H1 (cell line): ENCODE measurements at regions not wholly inside any gene's neighbourhood (a gene's known extent, or its start where the extent isn't known, plus 50 kb on each side); places are given as distances from the start of the nearest gene placed in this dataset.

Source experiments
- ATF2 ChIP-seq: IDR thresholded peaks from 2 replicates; pipeline ENCODE4 v1.6.1; 2012; ENCODE audit warnings: low read length, inconsistent platforms
- CBX5 ChIP-seq: fragments of 300-800, 300-1000 bp; sonication (generic); IDR thresholded peaks from 2 replicates; pipeline ENCODE4 v1.7.1; 2016; ENCODE audit warnings: antibody characterized with exemption, low read length, low read depth
- EGR1 ChIP-seq: IDR thresholded peaks from 2 replicates; pipeline ENCODE4 v1.6.1; 2011; ENCODE audit warnings: low read depth, low read length, borderline replicate concordance
- FOSL1 ChIP-seq: IDR thresholded peaks from 2 replicates; pipeline ENCODE4 v1.6.1; 2011; ENCODE audit warnings: mild to moderate bottlenecking, low read depth, low read length, moderate library complexity; ENCODE audit not compliant: insufficient read depth
- JUND ChIP-seq: IDR thresholded peaks from 2 replicates; pipeline ENCODE4 v1.6.1; 2011; ENCODE audit warnings: mild to moderate bottlenecking, improper control_type of control experiment, low read length
- KDM1A ChIP-seq: fragments of 200-600, 300-600 bp; sonication (generic); IDR thresholded peaks from 2 replicates; pipeline ENCODE4 v1.7.1; 2016; ENCODE audit warnings: mild to moderate bottlenecking, low read length, borderline replicate concordance
- POLR2A ChIP-seq, 2 experiments: IDR thresholded peaks; 1 replicate in 1 of 2; 2 replicates in 1 of 2; pipeline ENCODE4 v1.6.1; 2011; ENCODE audit warnings: low read depth in 2 of 2, low read length in 2 of 2, mild to moderate bottlenecking in 2 of 2; ENCODE audit errors: control extremely low read depth in 1 of 2
- RXRA ChIP-seq: IDR thresholded peaks from 2 replicates; pipeline ENCODE4 v1.6.1; 2011; ENCODE audit warnings: low read depth, mild to moderate bottlenecking, low read length, moderate library complexity; ENCODE audit not compliant: insufficient read depth
- TAF1 ChIP-seq: IDR thresholded peaks from 2 replicates; pipeline ENCODE4 v1.6.1; 2011; ENCODE audit warnings: mild to moderate bottlenecking, low read depth, low read length
- TF ChIP-seq, protein P1 (sequence below), 3 experiments: IDR thresholded peaks; 1 replicate in 2 of 3; 2 replicates in 1 of 3; pipeline versions ENCODE4 v1.5.1 to v1.6.1; 2011; ENCODE audit warnings: low read length in 3 of 3, mild to moderate bottlenecking in 3 of 3, inconsistent platforms in 2 of 3, low read depth in 1 of 3, moderate library complexity in 1 of 3; ENCODE audit not compliant: insufficient read depth in 1 of 3; ENCODE audit errors: control extremely low read depth in 1 of 3
- TF ChIP-seq, protein P2 (sequence below): IDR thresholded peaks from 2 replicates; pipeline ENCODE4 v1.6.1; 2012; ENCODE audit warnings: inconsistent platforms

- TF ChIP-seq, protein P1, sequence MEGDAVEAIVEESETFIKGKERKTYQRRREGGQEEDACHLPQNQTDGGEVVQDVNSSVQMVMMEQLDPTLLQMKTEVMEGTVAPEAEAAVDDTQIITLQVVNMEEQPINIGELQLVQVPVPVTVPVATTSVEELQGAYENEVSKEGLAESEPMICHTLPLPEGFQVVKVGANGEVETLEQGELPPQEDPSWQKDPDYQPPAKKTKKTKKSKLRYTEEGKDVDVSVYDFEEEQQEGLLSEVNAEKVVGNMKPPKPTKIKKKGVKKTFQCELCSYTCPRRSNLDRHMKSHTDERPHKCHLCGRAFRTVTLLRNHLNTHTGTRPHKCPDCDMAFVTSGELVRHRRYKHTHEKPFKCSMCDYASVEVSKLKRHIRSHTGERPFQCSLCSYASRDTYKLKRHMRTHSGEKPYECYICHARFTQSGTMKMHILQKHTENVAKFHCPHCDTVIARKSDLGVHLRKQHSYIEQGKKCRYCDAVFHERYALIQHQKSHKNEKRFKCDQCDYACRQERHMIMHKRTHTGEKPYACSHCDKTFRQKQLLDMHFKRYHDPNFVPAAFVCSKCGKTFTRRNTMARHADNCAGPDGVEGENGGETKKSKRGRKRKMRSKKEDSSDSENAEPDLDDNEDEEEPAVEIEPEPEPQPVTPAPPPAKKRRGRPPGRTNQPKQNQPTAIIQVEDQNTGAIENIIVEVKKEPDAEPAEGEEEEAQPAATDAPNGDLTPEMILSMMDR (IDR thresholded peaks at IDR 0.05; ENCODE audit: control extremely low read depth in 1 of 3, insufficient read depth in 1 of 3, low read depth in 1 of 3, low read length in 3 of 3), result no peak
- TF ChIP-seq TAF1 (no peak), ATF2 (no peak), EGR1 (no peak), FOSL1 (no peak), CBX5 (no peak), RXRA (no peak), KDM1A (no peak), JUND (no peak), POLR2A (IDR thresholded peaks at IDR 0.05; ENCODE audit: control extremely low read depth in 1 of 2, low read depth in 2 of 2, low read length in 2 of 2) (no peak)
- TF ChIP-seq, protein P2, sequence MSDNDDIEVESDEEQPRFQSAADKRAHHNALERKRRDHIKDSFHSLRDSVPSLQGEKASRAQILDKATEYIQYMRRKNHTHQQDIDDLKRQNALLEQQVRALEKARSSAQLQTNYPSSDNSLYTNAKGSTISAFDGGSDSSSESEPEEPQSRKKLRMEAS, result no peak
Observed at GRCh38 chr21:20698585-20698984, 299.6 kb upstream of the NCAM2 start.
